Panc1 (cell line): ENCODE measurements at regions not wholly inside any gene's neighbourhood (a gene's known extent, or its start where the extent isn't known, plus 50 kb on each side); places are given as distances from the start of the nearest gene placed in this dataset.

Experiments used
- ATAC-seq: fragments of 200-7000 bp; cut with Tn5 transposase; 2 replicates; pipeline ENCODE4 v1.9.1; 2020; ENCODE audit warnings: mild to moderate bottlenecking, moderate library complexity
- BruUV-seq: library from RNA; stranded (reverse); fragments of 400-500 nt; replicated peaks from 2 replicates; lab custom pipeline; 2021; lab: Mats Ljungman, UMichigan
- CTCF ChIA-PET: fragments of 300-600 bp; sonication (Branson Sonifier 250); formaldehyde crosslinking; loops from one replicate; lab custom pipeline; 2022; ENCODE audit warnings: antibody characterized with exemption; lab: Charles Lee
- POLR2A ChIA-PET: fragments of 300-600 bp; sonication (Branson Sonifier 250); formaldehyde crosslinking; loops from one replicate; lab custom pipeline; 2022; ENCODE audit warnings: antibody characterized with exemption; lab: Charles Lee
- DNase-seq: peaks from one replicate; pipeline ENCODE4 v3.0.0-alpha.2; 2010; ENCODE audit warnings: low read depth, low spot score
- H3K27ac ChIP-seq: 2 replicates; pipeline ENCODE4 v1.5.1; 2011; ENCODE audit warnings: mild to moderate bottlenecking, low read length, inconsistent platforms
- H3K27me3 ChIP-seq: fragments of 200-500 bp; sonication (Bioruptor generic); 2 replicates; pipeline ENCODE4 v1.6.0; 2014; ENCODE audit warnings: low read length, inconsistent platforms; ENCODE audit not compliant: control insufficient read depth, insufficient read depth
- H3K36me3 ChIP-seq: fragments of 200-500 bp; sonication (Bioruptor generic); 2 replicates; pipeline ENCODE4 v1.5.1; 2014; ENCODE audit warnings: inconsistent platforms, mild to moderate bottlenecking, low read length, moderate library complexity; ENCODE audit not compliant: control insufficient read depth, insufficient read depth
- H3K4me1 ChIP-seq: 2 replicates; pipeline ENCODE4 v1.5.1; 2011; ENCODE audit warnings: inconsistent platforms, mild to moderate bottlenecking, low read length, moderate library complexity; ENCODE audit not compliant: control insufficient read depth, insufficient read depth
- H3K4me3 ChIP-seq, 2 experiments: 2 replicates each; pipeline ENCODE4 v1.5.1; 2011 to 2012; ENCODE audit warnings: low read depth in 2 of 2, low read length in 2 of 2, mild to moderate bottlenecking in 2 of 2, inconsistent platforms in 1 of 2, moderate library complexity in 1 of 2
- H3K9me3 ChIP-seq: fragments of 200-500 bp; sonication (Bioruptor generic); 2 replicates; pipeline ENCODE4 v1.5.1; 2014; ENCODE audit warnings: low read depth, mild to moderate bottlenecking, inconsistent platforms, low read length, moderate library complexity; ENCODE audit not compliant: control insufficient read depth, insufficient read depth
- CTCF ChIP-seq: fragments of 450-650 bp; IDR thresholded peaks from 2 replicates; pipeline ENCODE4 v1.5.1; 2017; ENCODE audit warnings: mild to moderate bottlenecking
- POLR2AphosphoS5 ChIP-seq: IDR thresholded peaks from 2 replicates; pipeline ENCODE4 v1.6.1; 2012; ENCODE audit warnings: mild to moderate bottlenecking, low read depth, low read length, moderate library complexity
- REST ChIP-seq, 2 experiments: IDR thresholded peaks; 2 replicates each; pipeline ENCODE4 v1.6.1; 2011 to 2012; ENCODE audit warnings: low read depth in 2 of 2, control low read depth in 1 of 2, low read length in 1 of 2, mild to moderate bottlenecking in 1 of 2, moderate library complexity in 1 of 2; ENCODE audit not compliant: insufficient read depth in 1 of 2
- SIN3A ChIP-seq: IDR thresholded peaks from 2 replicates; pipeline ENCODE4 v1.6.1; 2012; ENCODE audit warnings: low read depth, mild to moderate bottlenecking, low read length, moderate library complexity, borderline replicate concordance; ENCODE audit not compliant: insufficient read depth
- TCF7L2 ChIP-seq: IDR thresholded peaks from 2 replicates; pipeline ENCODE4 v1.6.1; 2011; ENCODE audit warnings: mild to moderate bottlenecking, low read depth, low read length, inconsistent platforms
- in situ Hi-C: cut with HindIII; loops from 2 replicates; pipeline ENCODE4 v1.10.0; 2016; ENCODE audit warnings: low sequenced_read_pairs, low pct_unique_long_range_greater_than_20kb
- intact Hi-C: fragments of 100-400 bp; cut with micrococcal nuclease; formaldehyde crosslinking; loops from one replicate; pipeline ENCODE4 v1.10.0; 2022; ENCODE audit not compliant: unreplicated experiment

- in situ Hi-C loops, result no loop called here
- no peaks in the 10 kb centered on the region for H3K36me3 ChIP-seq
- DNase-seq (no peak), ATAC-seq (no peak)
- CTCF ChIA-PET, result no interaction called here
- H3K9me3 ChIP-seq, result no peaks in the 10 kb centered on the region
- H3K27ac ChIP-seq, result no peak overlapping the region
- POLR2A ChIA-PET, result no interaction called here
- no peaks in the 10 kb centered on the region for H3K4me1 ChIP-seq
- H3K27me3 ChIP-seq, result no peaks in the 10 kb centered on the region
- no peak overlapping the region for H3K4me3 ChIP-seq
- no TSS peak for BruUV-seq
- TF ChIP-seq TCF7L2, result no peak
- TF ChIP-seq SIN3A, result no peak
- no peak for TF ChIP-seq CTCF
- no peak for TF ChIP-seq REST (IDR thresholded peaks at IDR 0.05; ENCODE audit: insufficient read depth in 1 of 2, low read depth in 2 of 2, low read length in 1 of 2)
- TF ChIP-seq POLR2AphosphoS5, result no peak
- intact Hi-C loops, result no loop called here
Measured at GRCh38 chr13:63512095-63512494, 2096.4 kb upstream of the PCDH20 start.

DNA sequence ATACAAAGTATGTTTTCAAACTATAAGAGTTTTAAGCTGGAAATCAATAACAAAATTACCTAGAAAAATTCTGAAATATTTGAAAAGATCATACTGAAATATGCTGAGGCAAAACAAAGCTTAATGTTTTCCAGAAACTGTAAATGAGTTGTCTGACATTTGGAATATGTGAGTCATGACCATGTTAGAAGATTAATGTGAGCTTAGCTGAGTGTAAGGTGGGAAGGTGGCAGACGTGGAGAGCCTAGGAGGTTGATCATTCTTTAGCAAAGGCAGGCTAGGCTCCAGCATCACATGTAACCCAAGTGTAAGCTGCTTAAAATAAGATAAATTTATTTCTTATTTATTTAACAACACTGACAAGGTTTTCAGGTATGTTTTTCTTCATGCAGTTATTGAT lies 2086.1 kb upstream of the PCDH20 start:
- no peak for TF ChIP-seq POLR2AphosphoS5
- ATAC-seq (no peak), DNase-seq (no peak)
- in situ Hi-C loops (no loop called here), intact Hi-C loops (no loop called here)
- BruUV-seq, result no TSS peak
- no peaks in the 10 kb centered on the region for H3K9me3 ChIP-seq
- H3K27ac ChIP-seq, result no peak overlapping the region
- H3K4me3 ChIP-seq, result no peak overlapping the region
- ChIA-PET POLR2A (no interaction called here), CTCF (interaction anchor here (0.6 kb wide), 1 partner anchor 25 kb away, joined by 7 read pairs; no protein-coding TSS in a partner anchor)
- no peaks in the 10 kb centered on the region for H3K36me3 ChIP-seq
- no peaks in the 10 kb centered on the region for H3K4me1 ChIP-seq
- H3K27me3 ChIP-seq, result no peaks in the 10 kb centered on the region

DNA sequence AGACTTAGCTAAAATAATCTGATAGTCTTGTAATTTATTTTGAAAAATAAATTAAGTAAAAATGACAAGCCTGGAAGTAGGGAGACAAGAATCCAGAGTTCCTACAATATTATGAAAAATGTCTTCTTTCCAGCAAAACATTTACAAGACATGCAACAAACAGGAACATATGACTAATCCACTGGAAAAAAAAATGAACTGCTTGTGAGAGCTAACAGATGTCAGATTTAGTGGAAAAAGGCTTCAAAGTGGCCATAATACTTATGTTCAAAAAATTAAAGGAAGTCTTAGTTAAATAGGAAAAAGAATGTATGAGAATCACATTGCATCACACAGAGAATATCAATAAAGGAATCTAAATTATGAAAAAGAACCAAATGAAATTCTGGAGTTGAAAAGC lies 2082.0 kb upstream of the PCDH20 start:
- intact Hi-C loops (no loop called here), in situ Hi-C loops (no loop called here)
- H3K36me3 ChIP-seq, result no peaks in the 10 kb centered on the region

More for the DNA sequence above, 2082.0 kb upstream of the PCDH20 start:
- no TSS peak for BruUV-seq
- no peak overlapping the region for H3K4me3 ChIP-seq
- no peak for ATAC-seq
- peaks cover 3% of the 10 kb centered on the region; the same call in 1 of the 2 replicates for H3K9me3 ChIP-seq
- H3K27me3 ChIP-seq, result no peaks in the 10 kb centered on the region
- POLR2A ChIA-PET, result no interaction called here
- no peak for DNase-seq
- no peaks in the 10 kb centered on the region for H3K4me1 ChIP-seq
- CTCF ChIA-PET, result no interaction called here
- no peak for TF ChIP-seq TCF7L2
- no peak for TF ChIP-seq CTCF
- no peak for TF ChIP-seq REST (IDR thresholded peaks at IDR 0.05; ENCODE audit: insufficient read depth in 1 of 2, low read depth in 2 of 2, low read length in 1 of 2)
- no peak for TF ChIP-seq SIN3A
- no peak for TF ChIP-seq POLR2AphosphoS5
- no peak overlapping the region for H3K27ac ChIP-seq
